Suppressor macrophage treated with lipopolysaccharide for 1 hour (primary cell): ENCODE measurements at regions not wholly inside any gene's neighbourhood (a gene's known extent, or its start where the extent isn't known, plus 50 kb on each side); places are given as distances from the start of the nearest gene placed in this dataset.
"Not testable (repeated sequence)": the region's sequence is repeated elsewhere in the genome, so short reads cannot be mapped to it uniquely, and the experiment has no call there.

Experiments used
- DNase-seq, 3 donors: peaks; one replicate each; pipeline ENCODE4 v3.0.0-alpha.2; 2020 to 2022

GRCh38 chr5:110925916-110926315 lies 145.6 kb upstream of the TSLP start:
- no peak for DNase-seq

GRCh38 chr5:110932755-110933488 lies 138.6 kb upstream of the TSLP start:
- DNase-seq: no peak

- no peak for DNase-seq
These were observed 131.4 kb upstream of the TSLP start for GRCh38 chr5:110940136-110940535.

GRCh38 chr5:110945874-110946436 lies 125.6 kb upstream of the TSLP start:
- DNase-seq: no peak

GRCh38 chr5:110951373-110951791 lies 120.1 kb upstream of the TSLP start:
- DNase-seq: no peak

- no peak for DNase-seq
These were observed 115.1 kb upstream of the TSLP start for GRCh38 chr5:110956280-110956912.

GRCh38 chr5:110956913-110957813 lies 114.3 kb upstream of the TSLP start:
- DNase-seq: no peak

- no peak for DNase-seq
These were observed 113.6 kb upstream of the TSLP start for GRCh38 chr5:110957934-110958333.

- DNase-seq: no peak
These were observed 108.0 kb upstream of the TSLP start for GRCh38 chr5:110963495-110963894.

- DNase-seq: no peak
These were observed 105.5 kb upstream of the TSLP start for GRCh38 chr5:110965773-110966581.

- no peak for DNase-seq
These were observed 103.1 kb upstream of the TSLP start for GRCh38 chr5:110968246-110969005.

- no peak for DNase-seq
These were observed 102.0 kb upstream of the TSLP start for GRCh38 chr5:110969502-110969901.

- no peak for DNase-seq
These were observed 98.0 kb upstream of the TSLP start for GRCh38 chr5:110973510-110973909.

GRCh38 chr5:110977915-110978314 lies 93.6 kb upstream of the TSLP start:
- no peak for DNase-seq

GRCh38 chr5:110985882-110986281 lies 85.6 kb upstream of the TSLP start:
- DNase-seq: not testable (repeated sequence)

- DNase-seq: not testable (repeated sequence)
These were observed 83.9 kb upstream of the TSLP start for GRCh38 chr5:110987573-110987972.

- no peak for DNase-seq
These were observed 74.8 kb upstream of the TSLP start for GRCh38 chr5:110996742-110997141.

GRCh38 chr5:111002036-111002435 lies 69.5 kb upstream of the TSLP start:
- no peak for DNase-seq

GRCh38 chr5:111003623-111004022 lies 67.9 kb upstream of the TSLP start:
- DNase-seq: no peak

- DNase-seq: no peak
These were observed 67.2 kb upstream of the TSLP start for GRCh38 chr5:111004291-111004690.

- DNase-seq: no peak
These were observed 60.7 kb upstream of the TSLP start for GRCh38 chr5:111010783-111011182.

- DNase-seq: no peak
These were observed 58.5 kb upstream of the TSLP start for GRCh38 chr5:111013011-111013410.
